ENCODE measurements at regions not wholly inside any gene's neighbourhood (a gene's known extent, or its start where the extent isn't known, plus 50 kb on each side); places are given as distances from the start of the nearest gene placed in this dataset.

DNA sequence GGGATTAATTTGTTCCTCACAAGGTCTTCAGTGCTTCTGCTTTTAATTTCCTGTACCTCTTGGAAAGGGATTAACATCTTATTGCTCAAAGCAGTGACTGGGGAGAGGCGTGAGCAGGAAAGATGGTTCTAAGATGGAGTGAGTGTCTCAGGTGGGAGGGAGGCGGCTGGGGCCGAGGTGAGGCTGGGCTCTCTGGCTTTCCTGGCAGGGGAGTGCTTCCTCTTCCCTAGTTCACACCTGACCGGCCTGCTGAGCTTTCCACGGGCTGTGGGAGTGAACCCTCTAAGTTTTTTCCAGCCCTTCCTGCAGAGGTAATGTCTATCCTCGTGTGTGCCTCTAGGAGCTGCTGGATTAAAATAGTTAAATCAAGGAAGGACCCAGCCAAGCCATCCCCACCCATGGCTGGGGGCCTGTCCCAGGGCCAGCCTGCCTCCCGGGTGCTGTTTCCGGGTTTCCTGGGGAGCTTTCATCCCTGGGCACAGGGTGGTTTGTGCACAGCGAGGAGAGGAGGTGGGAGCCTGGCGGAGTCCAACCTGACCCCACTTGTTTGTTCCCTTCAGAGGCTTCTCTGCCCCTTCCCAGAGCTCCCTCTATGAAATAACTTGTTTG lies 179.1 kb downstream of the TFAP2C start:
- Histone ChIP-seq H3K56ac (ENCODE audit: insufficient read length, low read depth, low read length) (no peak overlapping the region), H4K5ac (ENCODE audit: insufficient read length, low read depth, low read length) (no peak overlapping the region), H3K18ac (ENCODE audit: insufficient read length, low read depth, low read length) (no peak overlapping the region), H3K4me2 (ENCODE audit: insufficient read depth, insufficient read length, low read length) (no peak overlapping the region), H4K91ac (ENCODE audit: insufficient read length, low read depth, low read length) (no peak overlapping the region), H3K4ac (ENCODE audit: low read depth, low read length) (no peak overlapping the region), H3K9me3 (ENCODE audit: control insufficient read depth, low read depth, low read length) (no peaks in the 10 kb centered on the region), H3K79me1 (ENCODE audit: insufficient read depth, low read depth, low read length, poor library complexity, severe bottlenecking) (no peaks in the 10 kb centered on the region), H4K8ac (replicated peaks; ENCODE audit: insufficient read length, low read depth, low read length) (no peak overlapping the region), H3K27me3 (ENCODE audit: insufficient read depth, low read length) (no peaks in the 10 kb centered on the region), H4K20me1 (ENCODE audit: control insufficient read depth, insufficient read depth, insufficient read length) (no peaks in the 10 kb centered on the region), H3K4me1 (ENCODE audit: insufficient read depth, low read length) (peaks cover 2% of the 10 kb centered on the region; the same call in 1 of the 2 replicates), H3K27ac (ENCODE audit: insufficient read length, low read depth, low read length) (no peak overlapping the region), H3K14ac (ENCODE audit: insufficient read depth, low read length) (no peak overlapping the region; the same call in 1 of the 2 replicates), H2AFZ (ENCODE audit: low read length) (no peak overlapping the region), H2BK20ac (ENCODE audit: low read depth, low read length, poor library complexity, severe bottlenecking) (no peak overlapping the region), H3K23me2 (ENCODE audit: insufficient read length, low read depth, low read length, poor library complexity, severe bottlenecking) (no peaks in the 10 kb centered on the region), H2BK12ac (ENCODE audit: insufficient read length, low read depth, low read length) (no peak overlapping the region), H3K79me2 (ENCODE audit: insufficient read depth, low read length) (no peaks in the 10 kb centered on the region), H2BK5ac (ENCODE audit: insufficient read length, low read length) (no peak overlapping the region), H3T11ph (ENCODE audit: low read length) (no peak overlapping the region), H2AK5ac (ENCODE audit: insufficient read length, low read length) (no peak overlapping the region), H2BK120ac (ENCODE audit: low read depth, low read length, poor library complexity, severe bottlenecking) (no peak overlapping the region), H3K9ac (ENCODE audit: extremely low read depth, insufficient read length, low read length) (no peak overlapping the region), H2BK15ac (ENCODE audit: low read depth, low read length) (no peak overlapping the region), H3K23ac (ENCODE audit: insufficient read length, low read depth, low read length) (no peak overlapping the region)
- WGBS (ENCODE audit: extremely low coverage, insufficient read length, low lambda C conversion rate), result no CpG with 5 or more reads among the region's 10 CpGs
- no peak overlapping the region for H3K27ac Mint-ChIP-seq
- TF ChIP-seq, protein P1, sequence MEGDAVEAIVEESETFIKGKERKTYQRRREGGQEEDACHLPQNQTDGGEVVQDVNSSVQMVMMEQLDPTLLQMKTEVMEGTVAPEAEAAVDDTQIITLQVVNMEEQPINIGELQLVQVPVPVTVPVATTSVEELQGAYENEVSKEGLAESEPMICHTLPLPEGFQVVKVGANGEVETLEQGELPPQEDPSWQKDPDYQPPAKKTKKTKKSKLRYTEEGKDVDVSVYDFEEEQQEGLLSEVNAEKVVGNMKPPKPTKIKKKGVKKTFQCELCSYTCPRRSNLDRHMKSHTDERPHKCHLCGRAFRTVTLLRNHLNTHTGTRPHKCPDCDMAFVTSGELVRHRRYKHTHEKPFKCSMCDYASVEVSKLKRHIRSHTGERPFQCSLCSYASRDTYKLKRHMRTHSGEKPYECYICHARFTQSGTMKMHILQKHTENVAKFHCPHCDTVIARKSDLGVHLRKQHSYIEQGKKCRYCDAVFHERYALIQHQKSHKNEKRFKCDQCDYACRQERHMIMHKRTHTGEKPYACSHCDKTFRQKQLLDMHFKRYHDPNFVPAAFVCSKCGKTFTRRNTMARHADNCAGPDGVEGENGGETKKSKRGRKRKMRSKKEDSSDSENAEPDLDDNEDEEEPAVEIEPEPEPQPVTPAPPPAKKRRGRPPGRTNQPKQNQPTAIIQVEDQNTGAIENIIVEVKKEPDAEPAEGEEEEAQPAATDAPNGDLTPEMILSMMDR (conservative IDR thresholded peaks at IDR 0.05), result no peak
- H3K4me3 Mint-ChIP-seq, result no peak overlapping the region
- DNase-seq, result no peak
- peaks cover 0 to 10% (median 2%) of the 10 kb centered on the region in 3 experiments; a peak in 3 of 7 replicates for H3K36me3 Mint-ChIP-seq (ENCODE audit: insufficient read depth in 1 of 3, low read depth in 3 of 3)
- peaks cover 8% of the 10 kb centered on the region for H3K27me3 Mint-ChIP-seq (ENCODE audit: low read depth)
- peaks cover 34 to 43% of the 10 kb centered on the region in 2 experiments for H3K4me1 Mint-ChIP-seq
- peaks cover 0 to 11% of the 10 kb centered on the region in 2 experiments; a peak in 3 of 5 replicates for H3K9me3 Mint-ChIP-seq
